ENCODE measurements at regions not wholly inside any gene's neighbourhood (a gene's known extent, or its start where the extent isn't known, plus 50 kb on each side); places are given as distances from the start of the nearest gene placed in this dataset.

GRCh38 chr14:49191380-49191779 is 394.8 kb downstream of the RPS29 start:
- no peak for DNase-seq
- TF ChIP-seq CTCF (IDR thresholded peaks at IDR 0.05) = no peak
- Histone ChIP-seq H3K4me1 (no peaks in the 10 kb centered on the region), H3K36me3 (ENCODE audit: insufficient read depth in 1 of 2, low read depth in 1 of 2) (no peaks in the 10 kb centered on the region), H3K9me3 (no peaks in the 10 kb centered on the region), H3K27me3 (ENCODE audit: insufficient read depth in 3 of 3, low read length in 2 of 3) (no peaks in the 10 kb centered on the region), H3K27ac (no peak overlapping the region), H3K4me3 (no peak overlapping the region)
- 69 to 80% (median 73%) methylated on average over 5 of the region's 5 CpGs for WGBS, 3 donors
- ATAC-seq = no peak
- intact Hi-C loops (cut with DNase I) = no loop called here

GRCh38 chr14:49189375-49189774 is 396.8 kb downstream of the RPS29 start:
- intact Hi-C loops (cut with DNase I) = no loop called here
- Histone ChIP-seq H3K27ac (no peak overlapping the region), H3K9me3 (no peaks in the 10 kb centered on the region), H3K4me3 (no peak overlapping the region), H3K4me1 (no peaks in the 10 kb centered on the region), H3K36me3 (ENCODE audit: insufficient read depth in 1 of 2, low read depth in 1 of 2) (no peaks in the 10 kb centered on the region), H3K27me3 (ENCODE audit: insufficient read depth in 3 of 3, low read length in 2 of 3) (no peaks in the 10 kb centered on the region)
- TF ChIP-seq CTCF (IDR thresholded peaks at IDR 0.05) = no peak
- 35 to 45% (median 39%) methylated on average over 1 of the region's 1 CpG for WGBS, 3 donors
- DNase-seq = no peak
- no peak for ATAC-seq

GRCh38 chr14:49187799-49188198 is 398.4 kb downstream of the RPS29 start:
- no peaks in the 10 kb centered on the region for H3K9me3 ChIP-seq
- no peaks in the 10 kb centered on the region for H3K36me3 ChIP-seq (ENCODE audit: insufficient read depth in 1 of 2, low read depth in 1 of 2)
- H3K4me1 ChIP-seq = no peaks in the 10 kb centered on the region
- no peak overlapping the region for H3K4me3 ChIP-seq
- no peak for DNase-seq
- no peaks in the 10 kb centered on the region for H3K27me3 ChIP-seq (ENCODE audit: insufficient read depth in 3 of 3, low read length in 2 of 3)
- no peak for TF ChIP-seq CTCF (IDR thresholded peaks at IDR 0.05)
- H3K27ac ChIP-seq = no peak overlapping the region
- intact Hi-C loops (cut with DNase I) = no loop called here
- no peak for ATAC-seq
- WGBS, 3 donors = 77 to 81% (median 78%) methylated on average over 4 of the region's 4 CpGs

GRCh38 chr14:49173765-49174373 is 412.3 kb downstream of the RPS29 start:
- Histone ChIP-seq H3K36me3 (ENCODE audit: insufficient read depth in 1 of 2, low read depth in 1 of 2) (no peaks in the 10 kb centered on the region), H3K27me3 (ENCODE audit: insufficient read depth in 3 of 3, low read length in 2 of 3) (no peaks in the 10 kb centered on the region), H3K9me3 (no peaks in the 10 kb centered on the region), H3K4me3 (no peak overlapping the region), H3K4me1 (no peaks in the 10 kb centered on the region), H3K27ac (no peak overlapping the region)
- 7 to 22% (median 21%) methylated on average over 3 of the region's 3 CpGs for WGBS, 3 donors
- no peak for DNase-seq
- no peak for TF ChIP-seq CTCF (IDR thresholded peaks at IDR 0.05)
- ATAC-seq = no peak
- intact Hi-C loops (cut with DNase I) = no loop called here

- no peak overlapping the region for H3K27ac ChIP-seq
- no peaks in the 10 kb centered on the region for H3K36me3 ChIP-seq (ENCODE audit: insufficient read depth in 1 of 2, low read depth in 1 of 2)
- WGBS, 3 donors = 48 to 58% (median 56%) methylated on average over 2 of the region's 2 CpGs
- no peak for ATAC-seq
- H3K4me3 ChIP-seq = no peak overlapping the region
- no peaks in the 10 kb centered on the region for H3K4me1 ChIP-seq
- no peak for TF ChIP-seq CTCF (IDR thresholded peaks at IDR 0.05)
- DNase-seq = no peak
- no peaks in the 10 kb centered on the region for H3K9me3 ChIP-seq
- H3K27me3 ChIP-seq (ENCODE audit: insufficient read depth in 3 of 3, low read length in 2 of 3) = no peaks in the 10 kb centered on the region
- intact Hi-C loops (cut with DNase I) = no loop called here
These were observed 422.1 kb downstream of the RPS29 start for GRCh38 chr14:49164074-49164473.

Measured in psoas muscle (tissue), 7 donors.